PC-9 (cell line): ENCODE measurements at regions not wholly inside any gene's neighbourhood (a gene's known extent, or its start where the extent isn't known, plus 50 kb on each side); places are given as distances from the start of the nearest gene placed in this dataset.

ENCODE experiments used
- BruUV-seq: library from RNA; stranded (reverse); fragments of 400-500 nt; replicated peaks from 2 replicates; lab custom pipeline; 2021; lab: Mats Ljungman, UMichigan
- CTCF ChIA-PET: fragments of 300-600 bp; sonication (Branson Sonifier 250); formaldehyde crosslinking; loops from one replicate; lab custom pipeline; 2022; ENCODE audit warnings: antibody characterized with exemption; lab: Charles Lee
- POLR2A ChIA-PET: fragments of 300-600 bp; sonication (Branson Sonifier 250); formaldehyde crosslinking; loops from one replicate; lab custom pipeline; 2022; ENCODE audit warnings: antibody characterized with exemption; ENCODE audit not compliant: unreplicated experiment; lab: Charles Lee
- DNase-seq, 2 experiments: peaks; one replicate each; pipeline versions ENCODE4 v3.0.0 to v3.0.0-alpha.2; 2015 to 2022; ENCODE audit warnings: mixed read lengths in 1 of 2
- H2AFZ ChIP-seq: fragments of 200-600 bp; sonication (generic); 2 replicates; pipeline ENCODE4 v1.8.1; 2017; ENCODE audit warnings: antibody characterized with exemption
- H3F3A ChIP-seq: fragments of 200-600 bp; sonication (generic); 2 replicates; pipeline ENCODE4 v1.8.1; 2017; ENCODE audit warnings: antibody characterized with exemption, mild to moderate bottlenecking, low read depth; ENCODE audit not compliant: insufficient read depth
- H3K27ac ChIP-seq: fragments of 200-600 bp; sonication (generic); 2 replicates; pipeline ENCODE4 v1.6.1; 2016; ENCODE audit warnings: mixed run types
- H3K27me3 ChIP-seq: fragments of 200-600 bp; sonication (generic); 2 replicates; pipeline ENCODE4 v1.6.1; 2016; ENCODE audit warnings: low read depth, mixed run types; ENCODE audit not compliant: insufficient read depth
- H3K36me3 ChIP-seq: fragments of 200-600 bp; sonication (generic); 2 replicates; pipeline ENCODE4 v1.6.1; 2016; ENCODE audit warnings: low read depth, mixed run types
- H3K4me1 ChIP-seq: fragments of 200-600 bp; sonication (generic); replicated peaks from 2 replicates; pipeline ENCODE4 v1.6.1; 2016; ENCODE audit warnings: mixed run types; ENCODE audit not compliant: insufficient read depth
- H3K4me2 ChIP-seq: fragments of 200-600 bp; sonication (generic); 2 replicates; pipeline ENCODE4 v1.6.1; 2017; ENCODE audit warnings: mixed run types
- H3K4me3 ChIP-seq: fragments of 200-600 bp; sonication (generic); 2 replicates; pipeline ENCODE4 v1.6.1; 2016; ENCODE audit warnings: mixed run types
- H3K79me2 ChIP-seq: fragments of 200-600 bp; sonication (generic); 2 replicates; pipeline ENCODE4 v1.6.1; 2017; ENCODE audit warnings: low read depth, mixed run types
- H3K9me2 ChIP-seq: fragments of 200-600 bp; sonication (generic); 2 replicates; pipeline ENCODE4 v1.8.1; 2017; ENCODE audit warnings: mild to moderate bottlenecking; ENCODE audit not compliant: insufficient read depth
- H3K9me3 ChIP-seq: fragments of 200-600 bp; sonication (generic); 2 replicates; pipeline ENCODE4 v1.8.1; 2016; ENCODE audit warnings: low read depth; ENCODE audit not compliant: insufficient read depth
- H4K20me1 ChIP-seq: fragments of 200-600 bp; sonication (generic); 2 replicates; pipeline ENCODE4 v1.8.1; 2017; ENCODE audit not compliant: insufficient read depth
- CTCF ChIP-seq: fragments of 200-600 bp; sonication (generic); conservative IDR thresholded peaks from 2 replicates; pipeline ENCODE4 v1.6.1; 2017; ENCODE audit warnings: mixed run types, antibody characterized with exemption, mild to moderate bottlenecking, moderate library complexity
- EZH2 ChIP-seq: fragments of 200-600 bp; sonication (generic); IDR thresholded peaks from 2 replicates; pipeline ENCODE4 v1.8.0; 2017; ENCODE audit warnings: antibody characterized with exemption, low read depth
- intact Hi-C: fragments of 100-400 bp; cut with micrococcal nuclease; formaldehyde crosslinking; loops from one replicate; pipeline ENCODE4 v1.10.0; 2022; ENCODE audit not compliant: unreplicated experiment

- H3K4me1 ChIP-seq, result no peaks in the 10 kb centered on the region
- no peaks in the 10 kb centered on the region for H4K20me1 ChIP-seq
- H3K9me3 ChIP-seq, result no peaks in the 10 kb centered on the region
- H3K79me2 ChIP-seq, result no peaks in the 10 kb centered on the region
- no peak overlapping the region for H3K27ac ChIP-seq
- H2AFZ ChIP-seq, result no peak overlapping the region
- no peak for DNase-seq
- no peaks in the 10 kb centered on the region for H3K36me3 ChIP-seq
- no peak overlapping the region for H3K4me3 ChIP-seq
- peaks cover 4% of the 10 kb centered on the region; the same call in 1 of the 2 replicates for H3K9me2 ChIP-seq
- no peaks in the 10 kb centered on the region for H3K27me3 ChIP-seq
- no peak overlapping the region for H3K4me2 ChIP-seq
- no peaks in the 10 kb centered on the region for H3F3A ChIP-seq
- no TSS peak for BruUV-seq
- ChIA-PET CTCF (no interaction called here), POLR2A (no interaction called here)
- intact Hi-C loops, result no loop called here
- TF ChIP-seq CTCF, result no peak
- TF ChIP-seq EZH2, result no peak
Measured at GRCh38 chr16:64092271-64092670, 1029.6 kb downstream of the CDH11 start.

DNA sequence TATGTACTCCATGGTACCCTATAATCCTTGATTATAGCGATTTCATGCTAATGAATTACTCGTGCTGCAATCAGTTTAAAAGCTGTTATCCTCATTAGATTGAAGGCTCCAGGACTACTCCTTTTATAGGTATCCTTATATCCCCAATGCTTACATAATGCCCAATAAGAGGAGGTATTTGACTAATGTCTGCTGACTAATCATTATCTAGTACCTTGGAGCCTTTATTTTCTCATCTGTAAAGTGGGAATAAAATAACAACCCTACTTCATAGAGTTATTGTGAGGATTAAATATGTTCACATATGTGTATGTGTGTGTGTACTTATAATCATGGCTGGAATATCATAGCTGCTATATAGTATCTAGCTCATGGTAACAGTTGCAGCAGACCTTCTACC, 1031.5 kb downstream of the CDH11 start:
- Histone ChIP-seq H3F3A (no peaks in the 10 kb centered on the region), H3K4me3 (no peak overlapping the region), H3K9me3 (no peaks in the 10 kb centered on the region), H3K4me1 (no peaks in the 10 kb centered on the region), H3K79me2 (no peaks in the 10 kb centered on the region), H2AFZ (no peak overlapping the region), H3K36me3 (no peaks in the 10 kb centered on the region), H4K20me1 (no peaks in the 10 kb centered on the region), H3K9me2 (peaks cover 4% of the 10 kb centered on the region; the same call in 1 of the 2 replicates), H3K27ac (no peak overlapping the region), H3K4me2 (no peak overlapping the region), H3K27me3 (no peaks in the 10 kb centered on the region)
- TF ChIP-seq CTCF (no peak), EZH2 (no peak)
- ChIA-PET POLR2A (no interaction called here), CTCF (no interaction called here)
- no TSS peak for BruUV-seq
- intact Hi-C loops, result no loop called here
- DNase-seq, result no peak

- no peaks in the 10 kb centered on the region for H3K27me3 ChIP-seq
- TF ChIP-seq EZH2, result no peak
- peak; percentile 48; the same call in 1 of the 2 replicates for TF ChIP-seq CTCF
- no peaks in the 10 kb centered on the region for H3K4me1 ChIP-seq
- H3K79me2 ChIP-seq, result no peaks in the 10 kb centered on the region
- BruUV-seq, result no TSS peak
- H3K4me3 ChIP-seq, result no peak overlapping the region
- intact Hi-C loops, result no loop called here
- POLR2A ChIA-PET, result no interaction called here
- DNase-seq, result no peak
- no peak overlapping the region for H3K27ac ChIP-seq
- H3K9me3 ChIP-seq, result no peaks in the 10 kb centered on the region
- peaks cover under 1% of the 10 kb centered on the region; the same call in 1 of the 2 replicates for H3K9me2 ChIP-seq
- H2AFZ ChIP-seq, result no peak overlapping the region
- H4K20me1 ChIP-seq, result no peaks in the 10 kb centered on the region
- no peaks in the 10 kb centered on the region for H3F3A ChIP-seq
- CTCF ChIA-PET, result no interaction called here
- H3K4me2 ChIP-seq, result no peak overlapping the region
- H3K36me3 ChIP-seq, result no peaks in the 10 kb centered on the region
Measured at GRCh38 chr16:64089697-64090096, 1032.2 kb downstream of the CDH11 start.
